ENCODE measurements at regions not wholly inside any gene's neighbourhood (a gene's known extent, or its start where the extent isn't known, plus 50 kb on each side); places are given as distances from the start of the nearest gene placed in this dataset.

DNA sequence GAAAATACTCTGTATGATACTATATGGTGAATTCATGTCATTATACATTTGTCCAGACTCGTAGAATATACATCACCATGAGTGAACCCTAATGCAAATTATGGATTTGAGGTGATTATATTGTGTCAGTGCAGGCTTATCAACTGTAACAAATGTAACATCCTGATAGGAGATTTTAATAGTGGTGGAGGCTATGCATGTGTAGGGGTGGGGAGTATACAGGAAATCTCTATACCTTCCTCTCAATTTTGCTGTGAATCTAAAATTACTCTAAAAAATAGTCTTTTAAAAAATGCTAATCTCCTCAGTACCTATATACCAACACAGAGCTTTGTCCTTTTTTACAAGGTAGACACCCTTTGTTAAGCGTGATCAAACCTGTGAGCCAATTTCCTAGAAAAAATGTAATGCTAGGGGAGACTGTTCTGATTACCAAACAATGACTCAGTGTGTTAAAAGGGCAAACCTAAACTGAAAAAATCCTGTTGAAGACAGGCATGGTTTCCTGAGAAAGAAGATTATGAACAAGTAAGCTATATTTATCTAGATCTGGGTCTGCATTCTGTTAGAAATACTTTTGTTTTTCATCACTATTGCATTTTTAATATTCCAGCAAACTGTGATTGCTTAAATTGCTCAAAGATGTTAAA lies 170.9 kb downstream of the DUSP6 start:
- no peak for DNase-seq

DNA sequence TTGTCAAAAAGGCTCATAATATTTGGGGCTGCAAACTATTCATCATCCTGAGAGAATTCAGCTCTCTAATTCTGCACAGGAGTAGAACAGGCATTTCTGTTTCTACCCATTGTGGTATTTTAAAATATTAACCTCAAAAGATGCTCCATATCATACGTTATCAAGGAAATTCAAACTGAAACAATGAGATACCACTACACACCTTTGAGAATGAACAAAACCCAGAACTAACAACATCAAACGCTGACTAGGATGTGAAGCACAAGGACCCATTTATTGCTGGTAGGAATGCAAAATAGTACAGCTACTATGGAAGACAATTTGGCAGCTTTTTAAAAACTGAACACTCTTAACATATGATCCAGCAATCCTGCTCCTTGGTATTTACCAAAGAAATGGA lies 171.8 kb downstream of the DUSP6 start:
- no peak for DNase-seq

DNA sequence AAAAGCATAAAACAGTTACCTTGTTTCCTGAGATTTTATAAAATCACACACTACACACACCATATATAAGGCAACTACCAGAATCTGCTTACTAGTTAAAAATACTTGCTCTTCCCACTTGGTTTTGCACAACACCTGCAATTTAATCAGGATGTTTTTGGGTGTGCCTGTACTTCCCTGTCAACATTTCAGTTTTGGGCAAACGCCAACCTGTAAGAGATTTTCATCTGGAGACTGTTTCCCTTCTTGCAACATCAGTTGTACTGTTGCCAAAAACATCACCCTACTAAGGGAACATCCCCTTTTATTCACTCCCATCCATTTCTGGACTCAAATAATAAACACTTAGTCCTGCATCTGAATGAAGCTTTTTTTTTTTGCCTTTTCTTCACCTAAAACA lies 172.3 kb downstream of the DUSP6 start:
- DNase-seq = no peak

DNA sequence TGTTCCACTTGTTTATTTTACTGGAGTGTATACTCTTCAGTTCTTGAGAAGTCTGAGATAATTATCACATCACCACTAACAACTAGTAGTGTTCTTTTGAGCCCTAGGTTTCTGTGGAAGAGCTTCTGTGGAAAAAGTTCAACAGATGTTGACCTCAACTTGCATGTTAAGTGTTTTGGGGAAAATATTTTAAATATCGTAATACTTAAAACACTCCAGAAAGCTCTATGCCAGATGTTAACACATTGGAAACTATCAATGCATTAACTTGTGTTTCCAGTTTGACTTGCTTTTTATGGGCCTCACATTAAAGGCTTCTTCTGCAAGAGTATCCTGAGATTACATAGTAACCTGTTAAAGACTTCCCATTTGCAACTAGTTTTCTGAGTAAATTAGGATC lies 173.1 kb downstream of the DUSP6 start:
- DNase-seq = peak; percentile 25

DNA sequence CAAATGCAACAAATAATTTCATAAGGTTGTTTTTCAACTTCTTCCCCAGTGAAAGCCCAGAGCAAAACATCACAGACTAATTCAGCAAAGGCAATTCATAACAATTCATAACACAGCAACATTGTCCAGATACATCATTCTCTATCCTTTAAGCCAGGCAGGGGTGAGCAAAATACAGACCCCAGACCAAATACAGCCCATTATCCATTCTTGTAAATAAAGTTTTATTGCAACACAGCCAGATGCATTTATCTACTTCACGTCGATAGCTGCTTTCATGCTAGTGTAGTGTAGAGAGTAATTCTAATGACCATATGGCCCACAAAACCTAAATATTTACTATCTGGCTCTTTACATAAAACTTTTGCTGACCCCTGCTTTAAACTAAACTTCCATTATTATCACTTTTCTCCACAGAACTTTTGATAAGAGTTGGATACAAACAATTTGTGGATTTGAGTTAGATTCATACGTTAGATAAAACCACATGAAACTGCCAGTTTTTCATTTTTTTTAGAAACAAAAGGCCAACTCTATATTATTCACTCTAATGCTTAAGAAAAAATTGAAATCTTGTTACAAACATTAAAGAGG lies 174.4 kb downstream of the DUSP6 start:
- DNase-seq = no peak

DNA sequence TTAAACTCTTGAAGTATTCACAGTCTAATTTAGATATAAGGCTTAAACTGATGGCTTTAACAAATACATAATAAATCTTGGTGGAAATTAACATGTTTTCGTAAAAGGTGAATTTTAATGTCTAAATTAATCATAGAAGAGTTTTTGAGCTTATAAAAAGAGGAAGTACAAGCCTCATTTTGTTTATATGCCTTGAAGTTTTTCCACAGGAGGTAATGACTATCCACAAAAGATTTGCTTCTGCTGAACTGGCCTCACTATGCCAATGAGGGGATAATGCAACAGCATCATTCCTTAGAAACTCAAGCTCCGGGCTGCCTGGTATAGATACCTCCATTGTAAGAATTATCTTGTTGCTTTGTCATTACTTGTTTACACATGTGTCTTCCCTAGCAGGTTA lies 175.6 kb downstream of the DUSP6 start:
- no peak for DNase-seq

DNA sequence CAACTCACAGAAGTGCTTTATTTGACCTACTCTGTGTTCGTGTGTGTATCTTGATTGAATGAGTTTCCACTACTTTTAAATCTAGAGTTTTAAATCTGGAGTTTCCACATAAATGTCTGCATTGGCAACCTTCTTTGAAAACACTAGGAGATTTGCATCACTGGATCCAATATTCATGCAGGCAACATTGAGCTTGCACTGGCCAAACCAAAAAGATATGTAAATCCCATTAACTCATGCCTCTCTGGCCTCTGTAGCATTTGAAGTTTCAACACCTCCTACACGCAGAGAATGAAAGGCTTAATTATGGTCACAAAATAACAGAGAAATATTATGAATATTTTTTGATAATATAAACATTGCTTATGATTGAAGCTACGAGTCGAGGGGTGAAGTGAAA lies 178.6 kb downstream of the DUSP6 start:
- DNase-seq = no peak

DNA sequence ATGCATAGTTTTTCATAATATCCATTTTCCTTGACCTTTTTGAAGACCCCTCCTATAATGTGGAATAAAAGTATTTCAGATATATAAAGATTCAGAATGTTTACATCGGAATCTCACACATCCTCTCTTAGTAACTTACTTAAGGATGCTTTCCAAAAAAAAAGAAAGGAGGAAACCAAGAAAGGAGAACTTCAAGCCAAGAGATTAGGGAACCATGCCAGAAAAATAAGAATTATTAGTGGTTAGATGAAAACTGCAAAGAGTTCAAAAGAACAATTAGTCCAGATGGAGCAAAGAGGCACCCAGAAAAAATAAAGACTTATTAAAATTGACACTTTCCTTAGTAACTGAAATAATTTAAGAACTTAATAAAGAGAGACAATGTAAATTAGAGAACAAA lies 179.2 kb downstream of the DUSP6 start:
- no peak for DNase-seq

DNA sequence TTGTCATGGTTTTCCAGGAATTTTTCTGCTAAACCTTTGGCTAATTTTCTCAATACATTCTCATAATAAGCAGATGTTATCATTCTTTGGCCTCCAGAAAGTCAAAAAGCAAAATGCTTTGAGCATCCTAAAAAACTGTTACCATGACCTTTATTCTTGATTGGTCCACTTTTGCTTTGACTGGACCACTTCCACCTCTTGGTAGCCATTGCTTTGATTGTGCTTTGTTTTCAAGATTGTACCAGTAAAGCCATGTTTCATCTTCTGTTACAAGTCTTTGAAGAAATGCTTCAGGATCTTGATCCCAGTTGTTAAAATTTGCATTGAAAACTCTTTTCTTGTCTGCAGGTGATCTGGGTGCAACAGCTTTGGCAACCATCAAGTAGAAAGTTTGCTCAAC lies 180.1 kb downstream of the DUSP6 start:
- DNase-seq = no peak

DNA sequence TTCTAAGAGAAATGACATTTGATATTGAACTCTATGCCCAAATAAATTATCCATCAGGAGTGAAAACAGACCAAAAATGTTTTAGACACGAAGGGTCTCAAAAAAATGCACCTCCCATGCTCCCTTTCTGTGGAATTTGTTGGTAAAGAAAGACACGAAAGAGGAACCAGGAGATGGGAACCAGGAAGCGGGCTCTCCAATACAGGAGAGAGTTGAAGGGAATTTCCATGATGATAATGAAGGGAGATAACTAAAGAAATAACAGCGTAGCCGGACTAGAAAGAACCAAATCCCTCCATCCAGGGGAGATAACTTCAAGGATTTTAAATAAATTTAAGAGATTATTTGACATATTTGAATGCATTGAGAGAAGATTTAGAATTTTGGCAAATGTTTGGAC lies 183.0 kb downstream of the DUSP6 start:
- no peak for DNase-seq

DNA sequence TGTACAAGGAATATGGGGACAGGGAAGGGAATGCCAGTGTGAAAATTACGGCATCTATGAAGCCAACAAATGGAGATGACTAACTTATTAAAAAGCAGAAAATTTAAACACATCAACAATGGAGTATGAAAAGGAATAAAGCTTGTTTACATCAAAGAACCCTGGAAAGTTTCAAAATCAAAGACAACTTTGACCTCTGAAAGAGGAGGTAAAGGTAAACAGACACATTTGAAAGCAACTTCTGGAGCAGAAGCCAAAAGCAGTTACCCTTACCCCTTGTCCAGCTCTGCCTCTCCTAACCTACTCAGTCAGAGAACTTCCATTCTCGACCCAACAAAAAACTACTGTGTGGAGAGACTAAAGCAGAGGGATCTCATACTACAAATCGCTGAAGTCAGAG lies 184.3 kb downstream of the DUSP6 start:
- no peak for DNase-seq

DNA sequence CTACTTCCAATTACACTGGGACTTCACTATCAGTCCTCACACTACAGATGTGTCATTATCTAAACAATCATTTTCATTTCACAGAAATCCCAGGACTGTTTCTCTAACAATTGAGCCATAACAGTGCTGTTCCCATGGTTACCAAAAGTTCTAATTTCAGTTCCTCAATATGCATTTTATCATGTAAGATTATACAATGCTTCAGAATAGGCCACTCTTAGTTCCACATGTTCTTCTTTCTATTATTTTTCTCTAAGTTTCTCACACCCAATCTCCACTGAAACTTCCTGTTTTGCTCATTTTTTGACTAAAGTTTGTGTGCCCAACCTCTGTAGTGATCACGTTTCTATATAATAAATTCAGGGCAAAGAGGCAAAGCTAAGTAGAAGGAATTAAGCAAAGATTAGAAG lies 185.8 kb downstream of the DUSP6 start:
- no peak for DNase-seq

DNA sequence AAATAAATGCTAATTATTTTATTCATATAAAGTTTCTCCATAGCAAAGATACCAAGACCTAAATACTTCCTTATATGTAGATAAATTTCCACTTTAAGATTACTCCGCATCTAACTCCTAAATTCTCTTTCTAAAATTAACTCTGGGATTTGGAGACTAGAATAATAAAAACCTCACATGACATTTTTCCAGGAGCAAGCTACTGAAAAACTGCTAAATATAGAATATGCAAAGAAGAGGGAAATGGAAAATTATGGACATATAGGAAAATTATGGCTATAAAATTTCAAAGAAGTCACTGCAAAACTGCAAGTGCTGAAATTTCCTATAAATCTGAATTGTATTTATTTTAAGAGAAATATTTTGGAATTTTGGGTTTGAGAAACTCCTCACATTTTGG lies 186.2 kb downstream of the DUSP6 start:
- DNase-seq = no peak

DNA sequence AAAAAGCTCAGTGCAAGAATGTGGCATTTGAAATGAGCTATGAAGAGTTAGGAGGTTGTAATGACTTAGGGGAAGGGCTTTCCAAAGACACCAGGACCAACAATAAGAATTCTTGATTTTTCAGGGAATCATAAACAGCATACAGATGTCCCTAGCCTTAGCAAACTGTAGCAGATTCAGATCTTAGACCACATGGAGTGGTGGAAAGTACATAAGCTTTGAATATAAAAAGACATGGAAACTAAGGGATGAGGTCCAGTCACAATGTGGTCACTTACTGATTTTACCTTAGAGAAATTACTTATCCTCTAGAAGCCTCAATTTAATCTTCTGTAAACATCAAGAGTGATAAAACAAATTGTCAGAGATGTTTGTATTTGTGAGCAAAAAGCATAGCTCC lies 186.6 kb downstream of the DUSP6 start:
- no peak for DNase-seq

DNA sequence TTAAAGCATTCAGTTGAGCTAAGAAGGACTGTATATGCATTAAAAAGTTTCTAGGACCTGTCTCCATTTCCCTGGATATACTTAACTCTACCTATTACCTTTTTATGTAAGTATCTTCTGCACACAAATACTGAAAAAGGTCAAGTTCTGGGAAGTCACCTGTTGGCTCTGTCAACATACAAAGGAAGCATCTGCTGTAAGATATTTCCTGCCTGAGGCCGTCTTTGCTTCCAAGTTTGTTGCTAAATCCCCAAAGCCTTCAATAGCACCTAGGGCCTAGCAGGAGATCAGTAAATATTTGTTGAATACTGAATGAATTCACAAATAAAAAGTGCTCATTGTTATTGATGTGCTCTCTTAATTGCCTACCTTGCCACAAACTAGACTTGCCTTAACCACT lies 188.4 kb downstream of the DUSP6 start:
- DNase-seq = no peak

DNA sequence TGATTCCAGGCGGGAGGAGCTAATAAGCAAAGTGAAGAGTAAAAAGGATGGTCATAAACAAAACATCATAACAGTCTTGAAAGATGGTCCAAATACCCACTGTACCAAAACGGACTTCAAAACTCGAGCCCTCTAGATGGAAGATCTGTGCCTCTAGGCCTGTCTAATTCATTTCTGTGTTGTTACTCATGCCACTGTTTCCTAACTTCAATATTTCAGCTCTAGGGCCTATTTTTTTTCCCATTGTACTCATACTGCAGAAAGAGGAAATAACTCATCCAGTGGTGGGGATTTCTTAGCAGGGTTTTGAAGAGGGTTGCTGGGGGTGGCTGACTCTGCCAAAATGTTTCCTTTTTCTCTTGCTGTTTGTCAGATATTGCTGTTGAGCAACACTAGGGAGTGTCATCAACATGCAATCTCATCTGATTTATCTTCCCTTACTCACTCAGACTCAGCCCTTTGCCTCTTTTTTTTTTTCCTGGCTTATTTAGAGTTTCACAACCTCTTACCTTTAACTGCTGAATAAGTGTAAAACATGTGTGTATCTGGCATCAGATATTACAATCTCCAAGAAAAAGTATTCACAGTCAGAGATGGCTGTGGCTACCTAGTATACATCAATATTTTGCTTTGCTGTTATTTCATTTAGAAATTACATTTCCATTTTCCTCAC lies 189.6 kb downstream of the DUSP6 start:
- no peak for DNase-seq

DNA sequence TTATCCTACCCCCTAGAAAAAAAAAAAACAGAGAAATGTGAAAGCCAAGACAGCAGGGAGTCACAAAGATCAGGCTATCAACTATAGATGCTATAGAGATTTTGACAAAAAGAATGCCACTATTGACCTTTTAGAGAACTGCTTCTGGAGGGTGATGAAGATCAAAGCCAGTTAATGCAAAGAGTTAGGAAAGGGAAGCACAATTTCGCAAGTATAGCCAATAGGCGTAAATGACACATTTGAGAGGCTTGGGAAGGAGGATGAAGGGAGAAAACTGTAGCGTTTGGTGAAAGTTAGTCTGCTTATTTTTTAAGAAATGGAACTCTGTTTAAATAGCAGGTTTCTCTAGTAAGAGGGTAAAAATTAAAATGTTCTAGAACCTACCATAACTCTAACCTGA lies 190.7 kb downstream of the DUSP6 start:
- no peak for DNase-seq

DNA sequence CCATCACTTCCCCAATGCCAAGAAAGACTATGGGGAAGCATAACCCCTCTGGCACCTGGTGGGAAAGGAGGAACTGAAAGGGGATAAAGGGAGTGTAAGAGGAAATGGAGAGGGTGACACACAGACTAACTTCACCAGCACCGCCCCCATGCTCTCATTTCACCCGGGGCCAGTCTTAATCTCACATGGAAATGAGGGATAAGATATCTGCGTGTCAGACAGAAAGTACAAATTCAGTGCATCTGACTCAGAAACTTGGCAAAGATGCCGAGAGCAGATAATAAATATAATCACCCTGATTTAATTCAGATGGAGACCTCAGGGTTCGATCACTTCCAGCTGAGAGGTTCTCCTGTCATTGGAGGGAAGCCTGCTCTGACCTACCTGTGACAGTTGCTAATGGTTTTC lies 191.6 kb downstream of the DUSP6 start:
- no peak for DNase-seq

DNA sequence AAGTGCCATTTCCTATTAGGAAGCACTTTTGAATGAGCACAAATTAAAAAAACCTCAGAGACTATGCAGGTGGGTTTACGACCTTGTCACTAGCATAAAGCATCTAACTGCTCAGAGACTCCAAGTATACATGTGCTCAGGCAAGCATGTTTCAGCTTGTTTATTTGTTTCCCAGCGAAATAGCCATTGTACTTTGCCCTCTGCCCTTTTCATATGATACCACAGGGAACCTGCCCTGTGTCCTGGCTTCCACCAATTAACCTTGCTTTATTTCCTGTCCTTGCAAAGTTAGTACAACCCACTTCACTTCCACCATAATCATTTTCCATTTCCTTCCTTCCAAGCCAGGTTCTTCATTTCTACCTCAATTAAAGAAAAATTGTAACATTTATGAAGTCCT lies 194.9 kb downstream of the DUSP6 start:
- DNase-seq = no peak

DNA sequence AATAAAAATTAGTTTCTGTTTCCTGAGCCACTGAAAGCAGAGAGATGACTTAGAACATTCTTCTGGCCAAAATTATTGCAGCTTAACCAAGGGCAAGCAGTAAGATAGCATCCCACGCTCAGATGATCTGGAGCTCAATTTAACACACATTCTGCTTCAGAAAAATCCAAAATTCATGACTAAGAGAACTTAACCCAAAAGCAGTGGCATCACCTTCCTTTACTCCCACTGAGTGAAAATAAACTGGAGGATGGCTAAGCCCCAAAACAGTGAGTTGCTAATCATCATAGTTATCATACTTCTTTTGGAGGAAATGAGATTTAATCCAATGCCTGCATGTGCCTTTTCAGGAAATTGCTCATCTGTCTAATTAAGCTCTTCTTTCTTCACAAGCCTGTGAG lies 195.4 kb downstream of the DUSP6 start:
- DNase-seq = no peak

DNA sequence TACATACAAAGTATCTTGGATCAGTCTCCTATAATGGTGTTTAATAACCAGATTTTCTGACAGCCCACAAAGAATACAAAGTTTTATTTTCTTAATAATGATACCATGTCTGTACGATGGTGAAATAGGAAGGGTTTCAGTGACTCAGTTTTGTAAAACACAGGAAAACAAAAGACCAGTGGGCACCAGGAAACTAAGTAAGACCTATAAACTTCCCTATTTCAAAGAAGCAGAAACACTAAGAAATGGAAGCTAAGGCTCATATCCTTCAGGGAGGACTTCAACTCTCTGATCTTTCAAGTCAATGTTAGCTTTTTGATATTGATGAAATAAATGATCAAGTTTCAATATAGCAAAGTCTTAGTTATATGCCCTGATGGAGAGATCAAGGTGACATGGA lies 196.0 kb downstream of the DUSP6 start:
- DNase-seq = no peak

DNA sequence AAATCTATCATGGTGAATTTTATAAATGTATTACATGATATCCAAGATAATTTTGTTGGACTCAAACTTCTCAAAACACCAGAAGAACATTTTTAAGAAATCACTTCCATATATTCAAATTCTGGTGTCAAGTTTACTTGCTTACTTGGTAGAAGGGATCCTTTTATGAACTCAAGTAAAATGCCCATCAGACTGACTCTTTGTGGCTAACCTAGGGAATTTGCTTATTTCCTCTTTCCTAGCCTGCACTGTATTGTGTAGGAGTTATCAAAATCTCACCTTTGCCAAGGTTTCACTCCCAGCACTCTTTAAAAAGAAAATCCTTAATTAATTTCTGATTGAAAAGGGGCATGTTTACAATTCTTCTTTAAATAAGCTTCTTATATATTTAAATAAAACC lies 196.5 kb downstream of the DUSP6 start:
- no peak for DNase-seq

DNA sequence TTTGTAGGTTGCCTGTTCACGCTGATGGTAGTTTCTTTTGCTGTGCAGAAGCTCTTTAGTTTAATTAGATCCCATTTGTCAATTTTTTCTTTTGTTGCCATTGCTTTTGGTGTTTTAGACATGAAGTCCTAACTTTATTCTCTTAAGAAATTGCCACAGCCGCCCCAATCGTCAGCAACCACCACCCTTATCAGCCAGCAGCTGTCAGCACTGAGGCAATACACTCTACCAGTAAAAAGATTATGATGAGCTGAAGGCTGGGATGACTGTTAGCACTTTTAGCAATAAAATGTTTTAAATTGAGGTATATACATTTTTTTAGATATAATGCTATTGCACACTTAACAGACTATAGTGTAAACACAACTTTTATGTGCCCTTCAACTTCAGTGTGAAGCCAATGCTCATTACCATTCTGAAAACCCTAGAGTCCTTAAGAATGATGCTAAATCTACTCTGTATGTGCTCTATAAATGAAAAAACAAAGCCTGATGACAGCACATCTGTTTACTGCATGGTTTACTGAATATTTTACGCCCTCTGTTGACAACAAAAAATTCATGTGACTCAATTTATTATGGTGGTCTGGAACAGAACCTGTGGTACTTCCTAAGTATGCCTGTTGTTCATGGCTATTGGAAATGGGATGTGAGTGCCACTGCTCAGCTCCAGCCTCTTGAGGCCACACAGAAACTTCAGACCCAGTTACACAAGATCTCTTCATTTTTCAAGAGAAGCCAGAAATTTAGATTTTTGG lies 197.4 kb downstream of the DUSP6 start:
- DNase-seq = no peak

DNA sequence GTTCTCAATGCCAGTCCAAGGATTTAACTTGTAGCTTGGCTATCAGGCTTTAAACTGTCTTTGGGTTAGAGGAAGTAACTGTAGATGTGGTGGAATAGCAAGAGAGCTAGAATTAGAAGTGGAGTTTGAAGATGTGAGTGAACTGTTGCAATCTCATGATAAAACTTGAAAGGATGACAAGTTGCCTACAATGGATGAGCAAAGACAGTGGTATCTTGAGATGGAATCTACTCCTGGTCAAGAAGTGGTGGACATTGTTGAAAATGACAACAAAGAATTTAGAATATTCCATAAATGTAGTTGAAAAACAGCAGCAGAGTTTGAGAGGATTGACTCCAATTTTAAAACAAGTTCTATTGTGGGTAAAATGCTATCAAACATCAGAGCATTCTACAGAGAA lies 199.0 kb downstream of the DUSP6 start:
- no peak for DNase-seq
